GM19035 (cell line): ENCODE measurements at regions not wholly inside any gene's neighbourhood (a gene's known extent, or its start where the extent isn't known, plus 50 kb on each side); places are given as distances from the start of the nearest gene placed in this dataset.

Source experiments
- ATAC-seq: cut with Tn5 transposase; IDR thresholded peaks from one replicate; pipeline ENCODE4 v1.9.1; 2021; ENCODE audit not compliant: unreplicated experiment

DNA sequence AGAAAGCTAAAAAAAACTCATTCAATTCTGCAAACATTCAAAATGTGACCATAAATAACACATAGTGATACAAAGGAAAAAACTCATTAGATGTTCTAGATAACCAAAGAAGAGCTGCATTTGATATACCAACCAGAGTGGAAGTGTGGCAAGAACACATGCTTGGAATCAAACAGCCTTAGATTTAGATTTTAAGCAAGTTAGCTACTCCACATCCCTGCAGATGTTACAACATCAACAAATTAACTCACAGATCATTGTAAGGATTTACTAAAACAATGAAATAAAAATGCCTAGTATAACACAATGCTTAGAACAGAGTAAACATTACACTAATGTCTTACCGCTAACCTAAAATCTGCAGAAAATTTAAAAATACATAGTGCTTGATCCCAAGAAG, 114.0 kb upstream of the AKIP1 start:
- ATAC-seq, result no peak

DNA sequence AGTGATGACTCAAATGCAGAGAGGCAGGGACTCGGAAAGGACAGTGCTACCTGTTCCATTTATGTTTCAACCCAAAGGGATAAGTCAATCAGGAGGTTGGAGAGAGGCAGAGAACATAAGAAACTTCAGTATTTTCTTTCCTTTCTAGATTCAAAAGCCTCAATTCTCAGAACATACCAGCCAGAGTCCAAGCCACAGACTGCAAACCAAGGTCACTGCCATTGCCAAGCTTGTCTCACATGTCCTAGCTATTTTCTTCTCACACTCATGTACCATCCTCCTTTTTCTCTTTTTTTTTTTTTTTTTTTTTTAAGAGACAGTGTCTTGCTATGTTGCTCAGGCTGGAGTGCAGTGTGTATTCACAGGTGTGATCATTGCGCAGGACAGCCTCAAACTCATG, 111.7 kb upstream of the AKIP1 start:
- ATAC-seq, result no peak

DNA sequence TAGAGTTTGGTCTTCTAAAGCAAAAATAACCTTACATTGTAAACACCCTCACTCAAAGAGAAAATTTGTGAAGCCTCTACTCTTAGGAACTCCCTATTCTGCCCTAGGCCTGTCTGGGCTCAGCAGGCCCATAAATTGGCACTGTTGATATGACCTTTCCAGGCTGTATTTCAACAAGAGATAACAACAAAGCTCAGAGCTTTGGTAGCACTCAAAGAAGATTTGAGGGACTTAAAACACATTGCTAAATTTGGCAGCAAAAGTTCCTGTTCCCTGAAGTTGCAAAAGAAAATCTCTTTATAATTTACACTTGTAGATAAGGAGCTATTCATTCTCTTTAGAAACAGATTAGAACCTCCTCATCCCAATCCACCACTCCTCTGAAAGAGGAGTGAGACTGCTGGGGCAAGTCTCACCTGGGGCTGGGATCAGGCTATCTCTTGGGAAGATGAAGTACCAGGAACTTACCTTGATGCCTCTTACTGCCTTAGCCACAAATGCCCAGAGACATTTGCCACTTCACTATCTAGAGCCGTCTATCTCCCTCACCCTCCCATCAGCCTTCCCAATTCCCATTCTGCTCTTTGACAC, 110.4 kb upstream of the AKIP1 start:
- ATAC-seq, result no peak

DNA sequence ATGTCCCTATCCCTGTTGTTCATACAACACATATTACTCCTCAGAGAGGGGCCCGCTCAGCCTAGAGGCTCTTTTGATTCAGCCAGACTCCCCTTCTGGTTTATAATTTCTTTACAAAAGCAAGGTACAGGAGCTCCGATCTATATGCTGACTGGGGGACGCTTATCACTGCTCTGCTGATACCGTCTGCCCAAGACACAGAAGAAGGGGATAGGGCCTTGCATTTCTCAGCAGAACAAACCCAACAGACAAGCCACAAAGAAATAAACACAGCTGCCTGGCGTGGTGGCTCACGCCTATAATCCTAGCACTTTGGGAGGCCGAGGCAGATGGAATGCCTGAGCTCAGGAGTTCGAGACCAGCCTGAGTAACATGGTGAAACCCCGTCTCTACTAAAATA, 109.9 kb upstream of the AKIP1 start:
- no peak for ATAC-seq

DNA sequence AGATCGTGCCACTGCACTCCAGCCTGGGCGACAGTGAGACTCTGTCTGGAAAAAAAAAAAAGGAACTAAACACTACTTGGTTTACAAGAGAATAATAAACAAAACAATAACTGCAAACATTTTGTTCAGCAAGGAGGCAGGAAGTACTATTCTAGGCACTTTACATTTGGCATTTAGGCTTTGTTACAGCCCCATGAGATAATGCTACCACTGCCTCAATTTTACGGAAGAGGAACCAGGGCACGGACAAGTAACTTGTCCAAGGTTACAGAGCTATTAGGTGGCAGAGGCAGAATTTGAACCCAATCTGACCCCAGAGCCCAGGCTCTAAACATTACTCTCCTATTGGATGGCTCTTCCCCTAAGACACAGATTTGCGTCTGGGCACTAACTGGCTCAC, 108.7 kb upstream of the AKIP1 start:
- no peak for ATAC-seq

DNA sequence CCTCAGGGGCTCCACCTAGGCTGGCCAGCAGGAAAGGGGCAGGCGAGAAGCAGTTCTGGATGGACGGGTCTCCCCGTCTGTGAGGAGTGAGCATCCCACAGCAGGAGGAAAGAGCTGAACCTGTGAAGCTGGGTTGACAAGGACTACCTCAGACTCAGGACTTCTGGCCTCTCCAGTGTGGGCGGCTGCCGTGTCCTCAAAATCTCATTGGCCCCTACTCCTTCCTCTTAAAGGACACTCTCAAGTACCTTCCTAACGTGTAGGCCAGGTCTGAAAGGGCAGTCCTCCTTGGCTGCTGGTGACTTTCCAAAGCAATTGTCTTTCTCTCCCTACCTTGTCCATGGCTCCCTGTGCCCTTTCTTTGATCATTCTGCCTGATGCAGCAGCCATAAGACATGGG, 107.0 kb upstream of the AKIP1 start:
- no peak for ATAC-seq

DNA sequence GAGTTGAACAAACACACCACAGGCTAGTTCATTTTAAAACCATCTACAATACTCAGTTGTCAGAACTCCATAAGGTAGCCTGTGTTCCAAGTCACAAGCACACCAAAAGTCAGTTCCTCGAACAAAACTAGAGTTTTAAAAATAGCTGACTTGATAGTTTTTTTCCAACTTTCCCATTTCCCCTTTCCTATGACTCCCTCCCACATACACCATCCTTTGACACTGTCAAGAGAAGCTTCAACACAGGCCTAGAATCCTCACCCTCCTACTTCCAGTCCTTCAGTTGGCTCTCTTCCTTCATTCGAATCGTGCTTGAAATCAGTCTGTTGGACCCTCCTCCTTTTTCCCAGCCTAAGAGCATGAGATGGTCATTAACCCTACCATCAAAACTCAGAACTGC, 105.7 kb upstream of the AKIP1 start:
- ATAC-seq, result no peak

DNA sequence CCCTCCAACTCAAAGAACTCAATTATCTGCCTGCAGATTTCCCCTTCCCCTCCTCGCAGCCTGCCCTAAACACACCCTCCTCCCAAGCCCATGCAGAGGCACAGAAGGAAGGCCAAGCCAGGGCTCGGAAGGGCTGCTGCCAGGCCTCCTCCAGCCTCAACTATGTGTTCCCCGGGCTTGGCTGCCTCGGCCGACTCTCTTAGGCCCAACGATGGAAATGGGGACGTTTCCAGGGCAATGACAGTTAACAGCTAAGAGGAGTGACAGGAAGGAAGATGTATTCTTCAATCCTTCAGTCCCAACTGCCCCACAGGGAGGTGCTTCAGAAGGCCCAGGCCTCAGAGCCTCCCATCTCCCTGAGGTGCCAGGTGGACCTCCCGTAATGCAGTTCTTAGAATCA, 104.0 kb upstream of the AKIP1 start:
- no peak for ATAC-seq

DNA sequence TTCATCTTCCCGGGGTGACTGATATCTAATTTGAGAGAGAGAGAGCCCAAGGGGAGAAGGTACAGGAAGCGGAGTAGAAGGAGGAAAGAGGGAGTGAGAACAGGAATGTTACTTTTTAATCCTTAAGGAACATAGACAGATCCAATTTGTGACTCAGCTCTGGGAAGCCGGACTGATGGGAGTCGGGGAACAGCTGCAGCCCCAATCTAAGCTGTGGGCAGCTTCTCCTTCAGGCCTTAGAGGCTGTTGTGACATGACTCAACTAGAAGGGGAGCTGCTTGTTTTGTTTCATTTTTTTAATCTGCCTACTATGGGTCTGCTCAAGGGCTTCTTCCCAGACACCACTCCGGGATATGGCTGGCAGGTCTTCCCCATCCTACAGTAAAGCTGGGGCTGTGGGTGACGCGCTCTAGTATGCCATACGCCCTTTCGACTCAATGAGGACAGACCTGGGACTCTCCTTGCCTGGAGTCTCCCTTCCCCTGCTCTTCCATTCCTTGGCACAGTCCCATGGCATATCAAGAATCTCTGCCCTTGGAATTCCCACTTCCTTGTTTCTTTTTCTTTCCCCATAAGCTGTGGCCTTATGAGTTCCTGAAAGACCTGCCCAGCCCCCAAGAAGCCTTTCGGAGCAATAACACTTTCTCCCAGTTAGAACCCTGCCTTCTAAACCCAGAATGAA, 103.3 kb upstream of the AKIP1 start:
- no peak for ATAC-seq

DNA sequence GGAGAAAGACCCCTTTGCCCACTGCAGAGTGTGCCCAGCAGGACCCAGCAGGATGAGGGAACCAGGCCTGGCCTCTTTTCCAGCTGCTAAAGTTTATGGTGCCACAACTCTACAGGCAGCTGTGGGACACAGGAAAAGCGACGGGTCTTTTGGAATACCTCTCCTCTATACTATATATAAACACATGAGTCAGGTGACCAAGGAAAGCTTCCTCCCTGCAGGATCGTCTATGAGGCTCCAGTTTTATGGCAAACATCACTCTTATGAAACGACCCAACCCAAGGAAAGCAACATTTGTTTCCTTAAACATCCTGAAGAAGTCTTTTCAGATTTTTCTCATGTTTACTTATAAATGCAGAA, 102.8 kb upstream of the AKIP1 start:
- ATAC-seq, result no peak

DNA sequence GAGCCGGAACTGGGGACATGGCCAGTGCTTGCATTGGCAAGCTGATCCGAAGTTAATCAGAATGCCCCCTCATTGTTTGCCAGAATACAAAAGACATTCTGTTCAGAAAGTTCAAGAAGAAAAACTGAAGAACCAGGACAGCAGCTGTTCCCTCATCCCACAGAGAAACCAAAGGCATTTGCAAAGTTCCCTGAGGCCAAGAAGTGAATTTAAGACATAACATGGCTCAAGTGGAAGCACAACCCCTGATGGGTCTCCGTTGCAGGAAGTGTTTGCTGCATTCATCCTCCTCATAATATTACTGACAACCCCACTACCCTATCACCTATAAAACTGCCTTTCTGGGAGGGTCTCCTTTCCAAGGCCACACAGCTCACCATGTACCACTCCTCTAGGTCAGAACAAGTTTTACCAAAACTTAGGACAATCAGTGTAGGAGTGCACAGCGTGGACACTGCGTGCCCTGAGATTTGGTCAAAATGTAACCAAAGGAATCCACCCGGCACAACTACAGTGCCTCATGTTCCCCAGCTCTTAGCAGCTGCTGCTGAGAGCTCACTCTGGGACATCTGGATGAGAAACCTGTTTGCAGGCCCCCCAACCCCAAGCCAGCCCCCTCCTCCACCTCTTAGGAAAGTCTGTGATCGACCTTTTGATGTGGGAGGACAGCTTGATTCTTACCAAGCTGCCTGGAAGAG, 101.6 kb upstream of the AKIP1 start:
- ATAC-seq, result no peak

DNA sequence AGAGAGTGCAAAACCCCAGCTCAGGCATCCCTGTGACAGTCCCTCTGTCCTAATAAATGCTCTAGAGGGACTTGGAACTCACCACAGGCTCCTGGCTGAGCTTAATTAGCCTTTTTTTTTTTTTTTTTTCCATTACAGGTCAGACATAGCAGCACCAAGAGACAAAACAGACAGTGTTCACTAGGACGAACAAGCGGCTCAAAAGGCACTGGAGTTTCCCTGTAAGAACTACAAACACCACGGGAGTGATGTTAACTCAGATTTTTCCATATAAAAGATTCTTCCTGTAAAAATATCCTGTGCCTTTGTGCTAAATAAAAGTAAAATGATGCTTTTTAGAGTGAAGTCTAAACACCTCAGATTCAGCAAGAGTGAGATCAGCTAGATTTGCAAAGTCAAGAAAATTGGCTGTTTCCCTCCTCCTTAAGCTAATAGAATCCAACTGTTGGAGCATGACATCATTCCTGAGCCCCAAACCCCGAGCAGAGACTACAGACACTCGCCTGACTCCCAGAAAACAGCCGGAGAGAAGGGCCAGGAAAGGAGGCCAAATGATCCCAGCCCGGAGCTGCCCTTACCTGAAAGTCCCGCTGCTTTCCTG, 101.0 kb upstream of the AKIP1 start:
- ATAC-seq, result no peak

DNA sequence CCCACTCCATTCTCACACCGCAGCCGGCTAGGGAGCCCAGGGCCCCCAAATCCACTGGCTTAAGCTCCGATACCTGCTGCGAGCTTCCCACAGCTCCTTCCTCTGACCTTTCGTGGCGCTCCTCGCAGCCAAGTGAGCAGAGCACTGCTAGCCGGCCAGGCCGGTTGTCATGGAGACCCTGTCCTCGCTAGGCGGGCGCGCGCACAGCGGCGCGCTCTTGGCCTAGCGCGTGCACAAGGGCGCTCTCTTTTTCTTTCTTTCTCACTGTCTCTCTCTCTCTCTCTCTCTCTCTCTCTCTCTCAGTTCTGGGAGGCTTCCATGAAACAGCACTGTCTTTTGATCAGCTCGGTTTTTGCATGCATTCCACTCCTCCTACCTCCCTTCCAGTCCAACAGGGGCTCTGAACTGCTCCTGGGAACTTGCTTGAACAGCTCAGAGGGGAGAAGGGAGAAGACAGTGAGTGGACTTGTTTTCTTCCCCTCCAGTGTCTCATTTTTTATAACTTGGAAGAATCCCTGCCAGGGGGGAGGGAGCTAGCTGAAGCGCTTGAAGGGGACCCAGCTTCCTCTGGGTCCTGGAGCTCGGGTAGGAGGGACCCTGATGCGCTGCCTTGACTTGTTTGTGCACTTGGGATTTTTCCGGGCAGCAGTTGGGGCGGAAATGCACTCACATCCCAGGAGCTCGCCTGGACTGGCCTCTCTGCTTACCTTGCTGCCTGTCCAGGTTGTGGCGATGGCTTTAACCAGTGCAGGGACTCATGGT, 100.3 kb upstream of the AKIP1 start:
- peak; percentile 50 for ATAC-seq

DNA sequence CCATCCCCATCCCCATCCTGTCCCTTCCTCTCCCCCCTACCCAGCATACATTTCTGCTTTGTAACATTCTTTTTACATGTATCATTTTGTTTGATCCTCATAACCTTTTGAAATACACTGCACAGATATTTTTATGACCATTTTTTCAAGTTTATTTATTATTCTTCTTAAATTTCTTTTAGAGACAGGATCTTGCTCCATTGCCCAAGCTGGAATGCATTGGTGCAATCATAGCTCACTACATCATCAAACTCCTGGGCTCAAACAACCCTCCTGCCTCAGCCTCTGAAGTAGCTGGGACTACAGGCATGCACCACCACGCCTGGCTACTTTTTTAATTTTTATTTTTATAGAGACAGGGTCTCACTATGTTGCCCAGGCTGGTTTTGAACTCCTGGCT, 99.4 kb upstream of the AKIP1 start:
- no peak for ATAC-seq

DNA sequence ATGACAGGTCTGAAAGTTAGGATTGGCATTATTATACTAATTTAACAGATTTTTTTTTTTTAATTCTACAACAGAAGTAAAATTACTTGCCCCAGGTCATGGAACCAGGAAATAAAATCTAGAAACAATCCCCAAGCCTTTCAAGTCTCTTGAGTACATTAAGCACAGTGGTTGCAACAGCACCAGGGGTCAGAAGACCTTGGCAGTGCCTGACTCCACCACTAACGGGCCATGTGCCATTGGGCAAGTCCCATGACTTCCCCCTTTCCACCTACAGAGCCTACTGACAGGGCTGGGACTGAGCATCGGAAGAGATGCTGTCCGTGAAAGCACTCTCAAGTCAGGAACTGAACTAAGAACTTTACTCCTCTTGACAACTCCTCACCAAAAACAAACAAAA, 98.6 kb upstream of the AKIP1 start:
- no peak for ATAC-seq

DNA sequence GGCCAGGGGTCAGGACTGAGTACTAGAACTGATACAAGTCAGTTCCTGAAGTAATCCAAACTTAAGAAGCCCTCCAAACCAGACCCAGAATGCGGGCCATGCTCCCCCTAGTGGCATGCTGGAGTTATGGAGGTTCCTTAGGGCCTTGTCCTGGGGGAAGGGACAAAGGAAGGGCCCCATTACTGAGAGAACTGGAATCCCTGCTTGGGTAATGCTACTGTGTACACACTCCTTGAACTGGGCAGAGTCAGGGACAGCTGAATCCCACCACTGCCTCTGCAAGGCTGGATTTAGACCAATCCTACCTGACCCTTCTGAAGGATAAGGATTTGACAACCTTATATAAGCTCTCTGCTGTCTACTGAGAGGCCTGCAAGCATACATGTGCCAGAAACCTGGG, 97.3 kb upstream of the AKIP1 start:
- peak; percentile 55 for ATAC-seq

DNA sequence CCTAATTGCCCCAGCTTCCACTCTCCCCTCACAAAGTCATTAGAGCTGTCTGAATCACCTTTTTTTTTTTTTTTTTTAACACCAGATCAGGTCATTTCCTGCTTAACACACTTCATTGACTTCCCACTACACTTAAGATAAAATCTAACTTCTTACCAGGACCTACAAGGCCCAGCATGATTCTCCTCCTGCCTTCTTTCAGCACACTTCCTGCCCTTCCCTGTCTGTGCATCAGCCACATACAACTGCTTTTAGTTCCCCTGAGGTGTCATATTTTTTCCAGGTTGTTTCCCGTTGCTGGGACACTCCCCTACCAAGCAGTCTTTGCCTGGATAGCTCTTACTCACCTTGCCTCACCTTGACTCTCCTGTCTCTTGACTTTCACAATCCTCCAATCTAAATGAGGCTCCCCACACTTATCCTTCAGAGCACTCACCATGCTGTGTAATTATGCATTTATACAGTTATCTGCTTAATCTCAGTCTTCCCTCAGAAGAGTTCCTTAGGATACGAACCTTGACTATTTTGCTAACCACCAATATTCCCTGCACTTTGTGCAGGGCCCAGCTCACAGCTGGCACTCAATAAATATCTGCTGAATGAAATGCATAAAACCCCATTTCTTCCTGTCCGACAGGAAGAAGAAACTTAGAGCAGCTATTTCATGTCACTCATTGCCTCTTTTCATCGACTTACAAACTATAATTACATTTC, 96.6 kb upstream of the AKIP1 start:
- no peak for ATAC-seq

DNA sequence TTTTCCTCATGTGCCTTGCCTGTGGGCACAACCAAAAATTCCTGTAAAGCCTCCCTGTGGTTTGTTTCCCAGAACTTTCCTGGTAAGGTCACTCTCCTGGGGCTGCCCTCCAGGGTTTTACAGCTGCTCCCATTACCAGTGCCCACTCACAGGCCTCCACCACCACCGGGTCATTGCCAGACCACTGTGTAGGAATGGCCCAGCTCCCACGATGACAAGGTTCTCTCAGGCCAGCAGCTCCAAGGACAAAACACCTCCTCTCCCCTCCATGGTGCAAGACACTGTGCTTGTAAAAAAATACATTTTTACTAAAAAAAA, 96.1 kb upstream of the AKIP1 start:
- no peak for ATAC-seq

DNA sequence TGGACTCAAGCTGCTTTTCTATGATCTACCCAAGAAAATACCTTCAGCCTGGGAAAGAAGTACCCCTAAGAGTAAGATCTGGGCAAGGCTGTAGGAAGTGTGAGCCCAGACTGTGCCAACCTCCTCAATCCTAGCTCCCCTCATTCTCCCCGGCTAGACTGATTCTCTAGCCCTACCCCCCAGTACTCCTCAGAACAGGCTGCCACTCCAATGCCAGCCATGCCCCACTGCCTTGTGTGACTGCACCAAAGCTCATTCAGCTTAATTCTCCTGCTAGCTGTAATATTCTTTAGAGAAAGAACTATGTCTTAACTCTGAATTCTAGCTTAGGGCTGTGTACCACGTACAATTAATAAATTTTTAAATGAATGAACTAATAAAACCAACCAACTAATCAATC, 92.6 kb upstream of the AKIP1 start:
- ATAC-seq, result no peak

DNA sequence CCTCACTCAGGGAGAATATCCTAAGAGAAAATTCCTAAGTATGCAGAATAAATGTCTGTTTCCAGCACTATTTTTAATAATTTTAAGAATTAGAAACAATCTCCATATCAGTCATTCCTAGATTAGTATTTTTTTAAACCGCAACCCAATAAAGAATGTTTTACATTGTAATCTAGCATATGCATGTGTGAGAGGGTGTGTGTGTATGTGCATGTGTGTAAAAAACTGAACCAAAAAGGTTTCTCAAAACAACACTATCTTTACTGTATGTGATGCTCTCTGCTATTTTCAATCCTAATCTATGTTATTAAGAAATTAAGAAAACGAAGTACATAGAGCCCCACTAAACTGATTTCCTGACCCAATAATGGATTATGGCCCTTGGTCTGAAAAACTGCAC, 90.6 kb upstream of the AKIP1 start:
- ATAC-seq, result no peak

DNA sequence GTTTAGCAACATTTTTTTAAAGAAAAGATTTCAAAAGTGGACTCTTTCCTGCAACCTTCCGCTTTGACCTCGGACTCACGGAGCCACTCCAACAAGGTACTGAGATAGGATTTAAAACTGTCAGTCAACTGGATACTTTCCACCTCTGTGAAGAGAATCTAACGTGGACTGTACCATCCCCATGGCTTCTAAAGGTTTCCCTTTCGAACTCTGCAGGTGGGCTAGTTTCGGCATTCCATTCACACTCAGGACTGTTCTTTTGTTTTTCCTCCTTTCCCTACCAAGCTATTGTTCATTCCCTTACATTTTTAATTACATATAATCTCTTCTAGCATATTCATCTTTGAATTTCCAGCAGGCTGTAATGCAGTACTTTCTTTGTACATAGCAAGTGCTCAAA, 88.5 kb upstream of the AKIP1 start:
- no peak for ATAC-seq
